ENCODE measurements at regions not wholly inside any gene's neighbourhood (a gene's known extent, or its start where the extent isn't known, plus 50 kb on each side); places are given as distances from the start of the nearest gene placed in this dataset.

GRCh38 chr3:87175732-87176131 is 51.4 kb upstream of the CHMP2B start:
- DNase-seq = no peak

GRCh38 chr3:87173776-87174175 is 53.3 kb upstream of the CHMP2B start:
- no peak for DNase-seq

DNA sequence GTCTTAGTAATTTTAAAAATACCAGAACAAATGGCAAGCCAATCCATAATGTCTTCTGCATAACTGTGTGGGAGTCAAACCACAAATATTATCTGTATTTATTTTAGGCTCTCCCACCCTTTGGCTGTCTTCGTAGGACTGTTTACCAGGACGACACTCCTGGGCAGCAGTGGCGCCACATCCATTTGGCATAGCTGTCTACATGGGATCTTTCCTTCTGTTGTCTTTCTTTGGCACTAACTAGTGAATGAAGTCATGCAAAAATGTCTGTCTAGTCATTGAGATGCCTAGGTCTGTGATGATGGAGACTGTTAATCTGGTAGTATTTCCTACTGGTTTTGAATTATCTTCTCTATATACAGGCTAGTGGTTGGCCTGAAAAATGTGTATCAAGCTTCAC is 54.0 kb upstream of the CHMP2B start:
- DNase-seq = no peak

- DNase-seq = peak in 1 of 2 donors; percentile 45
These were observed 59.3 kb upstream of the CHMP2B start for GRCh38 chr3:87167628-87168456.

GRCh38 chr3:87164245-87164644 is 62.9 kb upstream of the CHMP2B start:
- no peak for DNase-seq

GRCh38 chr3:87161851-87162250 is 65.3 kb upstream of the CHMP2B start:
- no peak for DNase-seq

DNA sequence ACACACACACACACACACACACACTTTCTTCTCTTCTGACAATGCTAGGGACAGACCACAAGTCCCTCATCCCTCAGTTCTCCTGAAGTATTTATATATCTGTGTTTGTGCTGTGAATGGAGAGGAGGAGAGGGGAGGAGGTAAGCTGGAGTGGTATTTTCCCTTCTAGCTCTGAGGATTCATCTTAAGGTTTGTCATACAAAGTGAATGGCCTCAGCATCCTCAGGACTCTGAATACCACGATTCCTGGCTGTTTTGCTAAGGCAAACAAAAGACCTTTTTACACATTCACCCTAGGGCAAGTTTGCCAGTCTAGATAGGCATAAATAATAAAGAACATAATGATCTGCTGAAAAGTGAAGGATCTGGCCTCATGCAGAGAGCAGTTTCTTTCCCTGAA is 65.7 kb upstream of the CHMP2B start:
- no peak for DNase-seq

- no peak for DNase-seq
These were observed 66.1 kb upstream of the CHMP2B start for GRCh38 chr3:87161013-87161412.

DNA sequence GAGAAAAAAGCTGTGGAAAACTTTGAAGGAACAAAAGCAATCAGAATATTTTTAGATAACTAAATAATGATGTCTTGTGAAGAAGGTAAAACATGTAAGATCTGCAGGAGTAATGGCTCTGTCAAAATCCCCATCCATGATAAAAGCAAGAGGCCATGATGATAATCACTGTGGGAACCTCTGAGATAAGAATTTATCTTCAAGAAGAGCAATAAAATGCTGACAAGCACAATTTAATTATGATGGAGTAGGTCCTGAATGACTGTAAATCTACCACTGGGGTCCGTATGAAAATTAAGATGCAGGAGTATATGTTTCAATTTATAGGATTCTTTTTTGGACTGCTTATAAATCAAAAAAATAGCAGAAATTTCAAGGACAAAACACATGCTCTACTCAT is 68.3 kb upstream of the CHMP2B start:
- DNase-seq = no peak

DNA sequence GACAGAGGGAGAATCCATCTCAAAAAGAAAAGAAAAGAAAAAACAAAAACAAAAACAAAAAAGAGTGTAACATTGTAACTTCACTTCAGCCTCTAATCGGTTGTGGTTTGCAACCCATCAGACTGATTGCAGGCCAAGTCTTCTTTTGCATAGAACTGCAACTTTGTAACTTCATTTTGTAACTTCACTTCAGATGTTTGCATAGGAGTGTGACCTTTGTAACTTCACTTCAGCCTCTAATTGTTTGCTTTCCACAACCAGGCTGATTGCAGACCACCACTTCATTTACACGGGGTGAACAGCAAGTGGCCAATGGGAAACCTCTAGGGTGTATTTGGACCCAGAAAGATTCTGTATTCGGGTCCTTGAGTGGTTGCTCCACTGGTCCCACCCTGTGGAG is 79.1 kb upstream of the CHMP2B start:
- DNase-seq = no peak

DNA sequence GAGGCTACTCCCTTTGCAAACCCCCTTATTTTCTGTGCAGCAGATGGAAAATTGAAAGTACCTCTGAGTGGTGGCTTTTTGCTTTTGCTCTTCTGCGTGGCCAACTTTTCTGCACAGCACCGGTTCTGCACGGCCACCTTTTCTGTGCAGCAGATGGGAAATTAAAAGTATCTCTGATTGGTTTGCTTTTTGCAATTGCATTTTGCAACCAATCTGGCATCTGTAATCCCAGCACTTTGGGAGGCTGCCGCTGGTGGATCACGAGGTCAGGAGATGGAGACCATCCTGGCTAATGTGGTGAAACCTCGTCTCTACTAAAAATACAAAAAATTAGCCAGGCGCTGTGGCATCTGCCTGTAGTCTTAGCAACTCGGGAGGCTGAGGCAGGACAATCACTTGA is 79.5 kb upstream of the CHMP2B start:
- DNase-seq = no peak

- no peak for DNase-seq
These were observed 81.6 kb upstream of the CHMP2B start for GRCh38 chr3:87145553-87145952.

- no peak for DNase-seq
These were observed 91.0 kb upstream of the CHMP2B start for GRCh38 chr3:87136066-87136596.

- DNase-seq = no peak
These were observed 91.7 kb upstream of the CHMP2B start for GRCh38 chr3:87135412-87135811.

DNA sequence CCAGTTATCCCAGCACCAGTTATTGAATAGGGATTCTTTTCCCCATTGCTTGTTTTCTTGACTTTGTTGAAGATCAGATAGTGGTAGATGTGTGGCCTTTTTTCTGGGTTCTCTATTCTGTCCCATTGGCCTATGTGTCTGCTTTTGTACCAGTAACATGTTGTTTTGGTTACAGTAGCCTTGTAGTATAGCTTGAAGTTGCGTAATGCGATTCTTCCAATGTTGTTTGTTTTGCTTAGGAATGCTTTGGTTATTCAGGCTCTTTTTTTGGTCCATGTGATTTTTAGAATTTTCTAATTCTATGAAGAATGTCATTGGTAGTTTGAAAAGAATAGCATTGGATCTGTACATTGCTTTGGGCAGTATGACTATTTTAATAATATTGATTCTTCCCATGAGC is 94.3 kb upstream of the CHMP2B start:
- no peak for DNase-seq

GRCh38 chr3:87128006-87128405 is 99.1 kb upstream of the CHMP2B start:
- DNase-seq = no peak

DNA sequence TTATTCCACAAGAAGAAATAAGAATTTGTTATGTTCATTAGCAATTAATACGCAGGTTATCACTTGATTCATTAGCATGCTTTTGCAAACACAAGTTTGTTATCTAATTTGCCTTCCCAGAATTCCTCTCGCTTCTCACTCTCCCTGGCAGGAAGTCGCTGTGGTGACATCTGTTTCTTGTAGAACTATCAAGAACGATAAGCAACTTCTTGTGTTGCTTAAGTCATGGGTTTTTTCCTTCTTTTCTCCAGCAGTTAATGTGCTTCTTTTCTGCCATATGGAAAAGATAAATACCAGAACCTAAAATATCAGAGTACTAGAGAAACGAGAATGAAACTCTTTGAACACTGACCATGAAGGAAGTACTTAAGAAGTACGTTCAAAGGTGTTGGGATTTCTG is 99.8 kb upstream of the CHMP2B start:
- no peak for DNase-seq

DNA sequence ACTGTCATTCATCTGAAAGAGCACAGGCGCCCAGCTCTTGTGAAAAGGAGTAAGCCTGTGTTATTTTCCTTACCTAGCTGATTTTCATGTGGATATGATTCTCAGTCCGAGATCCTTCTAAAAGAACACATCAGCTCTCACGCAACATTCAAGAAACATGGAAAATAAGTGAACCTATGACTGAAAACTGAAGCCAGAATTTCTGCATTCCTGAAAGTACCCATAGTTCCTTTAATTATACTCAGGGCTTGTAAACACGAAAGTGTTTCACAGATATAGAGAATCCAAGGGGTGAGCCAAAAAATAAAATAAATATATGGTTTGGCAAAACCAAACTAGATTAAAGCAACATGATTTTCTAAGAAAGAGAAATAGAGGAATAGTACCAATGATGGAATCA is 100.8 kb upstream of the CHMP2B start:
- DNase-seq = no peak

DNA sequence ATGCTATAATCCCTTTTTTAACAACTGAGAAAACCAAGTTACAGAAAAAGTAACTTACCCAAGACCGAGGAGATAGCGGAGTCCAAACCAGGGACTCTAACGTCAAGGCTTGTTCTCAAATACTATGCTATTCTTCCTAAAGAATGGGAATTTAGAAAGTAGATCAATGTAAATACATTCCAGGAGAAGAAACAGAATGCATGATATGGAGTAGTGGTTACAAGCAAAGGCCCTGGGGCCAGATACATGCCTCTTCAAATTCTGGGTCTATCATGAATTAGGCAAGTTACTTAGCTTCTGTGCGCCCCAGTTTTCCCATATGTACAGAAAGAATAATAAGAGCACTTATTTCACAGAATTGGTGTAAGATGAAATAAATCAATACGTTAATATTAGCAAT is 102.0 kb upstream of the CHMP2B start:
- no peak for DNase-seq

DNA sequence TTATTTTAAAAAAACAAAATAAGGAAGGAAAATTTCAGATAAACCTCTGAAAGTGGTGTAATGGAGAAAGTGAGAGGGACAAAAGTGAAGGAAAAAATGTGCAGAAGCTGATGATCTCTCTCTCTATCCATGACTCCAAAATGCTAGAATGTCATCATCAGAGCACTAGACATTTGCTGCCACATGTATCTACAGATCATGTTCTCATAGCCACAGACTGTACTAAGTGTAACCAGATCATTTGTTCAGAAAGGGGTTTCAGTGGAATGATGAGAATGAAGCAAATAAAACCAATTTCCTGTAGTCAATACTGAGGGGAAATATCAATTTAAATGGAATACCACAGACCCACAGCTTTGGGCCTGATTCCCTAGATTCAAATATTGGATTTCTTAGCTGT is 104.3 kb upstream of the CHMP2B start:
- DNase-seq = no peak

DNA sequence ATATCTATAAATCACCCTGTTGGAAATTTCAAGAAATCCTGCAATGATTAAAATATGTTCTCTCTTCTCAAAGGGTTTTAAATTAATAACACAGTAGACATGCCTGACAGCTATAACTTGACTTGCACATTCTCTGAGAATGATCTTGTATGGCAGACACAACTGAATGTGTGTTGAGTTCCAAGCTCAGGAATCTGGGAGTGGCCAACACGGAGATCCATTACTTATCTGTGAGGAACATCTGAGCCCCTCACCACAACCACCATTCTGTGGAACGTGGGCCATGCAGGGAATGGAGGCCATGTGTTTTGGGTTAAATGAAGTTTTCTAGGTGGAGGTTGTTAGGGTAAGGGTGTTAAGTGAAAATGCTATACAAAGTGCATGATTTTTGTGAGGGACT is 105.3 kb upstream of the CHMP2B start:
- DNase-seq = no peak

GRCh38 chr3:87120881-87121280 is 106.2 kb upstream of the CHMP2B start:
- DNase-seq = no peak

DNA sequence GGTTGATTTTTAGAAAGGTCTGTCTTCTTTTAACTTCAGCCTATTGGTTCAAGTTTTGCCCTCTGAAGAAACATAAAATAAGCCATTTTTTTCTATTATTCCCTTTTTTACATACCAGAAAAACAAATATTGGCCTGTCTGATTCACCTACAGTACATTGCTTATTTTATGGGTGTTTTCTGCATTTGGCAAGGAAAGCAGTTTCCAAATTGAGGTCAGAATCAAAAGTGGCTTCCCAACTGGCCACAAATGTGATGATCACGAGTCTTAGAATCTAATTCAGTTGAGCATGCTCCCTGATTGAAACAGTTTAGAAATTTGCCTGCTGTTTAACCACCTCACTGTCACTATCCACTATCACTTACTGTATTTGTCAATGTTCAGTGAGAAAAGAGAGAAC is 106.9 kb upstream of the CHMP2B start:
- no peak for DNase-seq

DNA sequence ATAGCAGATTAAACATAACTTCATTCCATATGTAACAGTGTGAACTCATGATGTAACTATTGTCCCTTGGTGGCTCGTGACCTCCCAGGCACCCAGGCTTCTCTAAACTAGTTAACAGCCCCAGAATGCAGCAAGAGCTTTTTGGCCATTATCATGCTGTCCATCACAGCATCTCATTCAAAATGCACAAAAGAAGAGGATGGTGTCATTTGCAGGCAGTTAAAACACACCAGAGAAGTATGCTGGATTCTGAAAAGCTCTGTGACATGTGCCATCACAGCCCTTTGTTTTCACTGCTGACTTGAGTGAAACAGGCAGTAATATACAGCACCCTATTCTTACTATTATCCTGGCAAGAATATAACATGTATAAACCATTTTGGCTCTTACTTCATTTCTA is 117.6 kb upstream of the CHMP2B start:
- DNase-seq = no peak

Measured in CD4-positive, alpha-beta T cell treated with Interleukin-1 beta for 1 hour (primary cell).